ENCODE measurements at regions not wholly inside any gene's neighbourhood (a gene's known extent, or its start where the extent isn't known, plus 50 kb on each side); places are given as distances from the start of the nearest gene placed in this dataset.

- 99% methylated on average over 4 of the region's 4 CpGs for WGBS (ENCODE audit: insufficient coverage, insufficient replicate concordance, low lambda C conversion rate, missing lambda C conversion rate)
- ChIA-PET RAD21 (ENCODE audit: unreplicated experiment) (interaction anchor here (0.7 to 5.1 kb wide), 4 partner anchors 18 to 338 kb away, joined by 3 to 42 read pairs (median 7); no protein-coding TSS in a partner anchor), POLR2A (no interaction called here), SMC1A (ENCODE audit: uncharacterized antibody, unreplicated experiment) (interaction anchor here (0.5 to 1.3 kb wide), 6 partner anchors 50 to 264 kb away, joined by 3 read pairs; no protein-coding TSS in a partner anchor), CTCF (interaction anchor here (1.5 to 5.2 kb wide), 6 partner anchors 8 to 362 kb away, joined by 5 to 119 read pairs (median 20); no protein-coding TSS in a partner anchor)
- TF ChIP-seq SKIL (IDR thresholded peaks at IDR 0.05; ENCODE audit: low read depth, poor library complexity, severe bottlenecking): no peak
- no peak for TF ChIP-seq CREM (IDR thresholded peaks at IDR 0.05; ENCODE audit: low read depth)
- TF ChIP-seq TCF12 (IDR thresholded peaks at IDR 0.05; ENCODE audit: low read depth, low read length): no peak
- TF ChIP-seq ZNF687 (IDR thresholded peaks at IDR 0.05): no peak
- Histone ChIP-seq H3K4me3 (no peak overlapping the region), H4K20me1 (ENCODE audit: control insufficient read depth, insufficient read depth) (no peaks in the 10 kb centered on the region), H3K36me3 (ENCODE audit: control insufficient read depth in 2 of 2, insufficient read depth in 2 of 2, low read length in 1 of 2) (no peaks in the 10 kb centered on the region), H3K4me2 (ENCODE audit: control insufficient read depth, insufficient read depth) (no peak overlapping the region), H3K27ac (ENCODE audit: control insufficient read depth, insufficient read depth) (no peak overlapping the region), H3K79me2 (ENCODE audit: control insufficient read depth, insufficient read depth, low read length) (no peaks in the 10 kb centered on the region), H3K4me1 (ENCODE audit: control insufficient read depth, insufficient read depth, low read length) (peaks cover 2% of the 10 kb centered on the region), H2AFZ (ENCODE audit: control insufficient read depth, low read depth, low read length) (no peak overlapping the region), H3K9ac (ENCODE audit: control insufficient read depth, insufficient read depth, low read length) (no peak overlapping the region), H3K9me3 (replicated peaks; ENCODE audit: control insufficient read depth, insufficient read depth, low read length) (no peaks in the 10 kb centered on the region; the same call in 2 of the 3 replicates), H3K27me3 (replicated peaks in 1 of 2; ENCODE audit: control insufficient read depth in 2 of 2, insufficient read depth in 2 of 2, low read length in 1 of 2) (no peaks in the 10 kb centered on the region)
- no TSS peak for BruUV-seq (replicated peaks)
- no peak for FAIRE-seq
- intact Hi-C loops (cut with micrococcal nuclease; ENCODE audit: unreplicated experiment) (loop anchor here (2.0 to 10.0 kb wide), 4 partner anchors 235 to 1801 kb away; no protein-coding TSS in a partner anchor), in situ Hi-C loops (cut with MboI) (loop anchor here (5.0 to 10.0 kb wide), 3 partner anchors 288 to 1801 kb away; no protein-coding TSS in a partner anchor)
- DNase-seq (ENCODE audit: low read depth, low spot score): no peak
- ATAC-seq: no peak
These were observed 524.1 kb upstream of the CFAP20DC start for GRCh38 chr3:59573911-59574310.
